GM21825 (cell line): ENCODE measurements at regions not wholly inside any gene's neighbourhood (a gene's known extent, or its start where the extent isn't known, plus 50 kb on each side); places are given as distances from the start of the nearest gene placed in this dataset.
"Not testable (repeated sequence)": the region's sequence is repeated elsewhere in the genome, so short reads cannot be mapped to it uniquely, and the experiment has no call there.

Experiments
- ATAC-seq: cut with Tn5 transposase; IDR thresholded peaks from one replicate; pipeline ENCODE4 v1.9.1; 2021; ENCODE audit warnings: mild to moderate bottlenecking, moderate library complexity; ENCODE audit not compliant: unreplicated experiment

DNA sequence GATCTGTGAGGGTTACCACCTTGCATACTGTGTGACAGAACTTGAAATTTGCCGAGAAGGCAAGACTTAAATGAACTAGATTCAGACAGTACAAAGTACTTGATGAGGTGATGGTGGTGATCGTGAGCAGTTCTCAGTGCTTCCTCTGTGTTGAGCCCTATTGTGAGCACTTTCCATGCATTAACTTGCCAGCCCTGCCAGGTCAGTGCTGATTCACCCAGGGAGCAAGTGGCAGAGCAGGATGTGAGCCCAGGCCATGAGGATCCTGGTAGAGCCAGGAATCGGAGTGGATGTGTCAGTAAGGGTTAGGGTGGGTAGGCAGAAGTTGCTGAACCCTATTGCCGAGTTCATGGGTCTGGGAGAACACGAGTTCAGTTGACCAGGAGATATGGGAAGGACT, 4545.7 kb upstream of the TPTE start:
- not testable (repeated sequence) for ATAC-seq

DNA sequence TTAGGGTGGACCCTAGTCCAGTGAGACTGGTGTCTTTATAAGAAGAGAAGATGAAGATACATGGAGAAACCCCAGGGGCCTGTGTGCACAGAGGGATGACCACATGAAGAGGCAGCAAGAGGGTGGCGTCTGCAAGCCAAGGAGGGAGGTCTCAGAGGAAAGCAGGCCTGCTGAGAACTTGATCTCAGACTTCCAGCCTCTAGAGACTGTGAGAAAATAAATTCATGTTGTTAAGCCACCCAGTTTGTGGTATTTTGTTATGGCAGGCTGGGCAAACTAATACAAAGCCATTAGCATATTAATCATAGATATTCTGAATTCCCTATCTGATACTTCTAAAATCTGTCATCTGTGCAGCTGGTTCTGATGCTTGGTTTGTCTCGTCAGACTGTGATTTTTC, 4523.8 kb upstream of the TPTE start:
- ATAC-seq: not testable (repeated sequence)

DNA sequence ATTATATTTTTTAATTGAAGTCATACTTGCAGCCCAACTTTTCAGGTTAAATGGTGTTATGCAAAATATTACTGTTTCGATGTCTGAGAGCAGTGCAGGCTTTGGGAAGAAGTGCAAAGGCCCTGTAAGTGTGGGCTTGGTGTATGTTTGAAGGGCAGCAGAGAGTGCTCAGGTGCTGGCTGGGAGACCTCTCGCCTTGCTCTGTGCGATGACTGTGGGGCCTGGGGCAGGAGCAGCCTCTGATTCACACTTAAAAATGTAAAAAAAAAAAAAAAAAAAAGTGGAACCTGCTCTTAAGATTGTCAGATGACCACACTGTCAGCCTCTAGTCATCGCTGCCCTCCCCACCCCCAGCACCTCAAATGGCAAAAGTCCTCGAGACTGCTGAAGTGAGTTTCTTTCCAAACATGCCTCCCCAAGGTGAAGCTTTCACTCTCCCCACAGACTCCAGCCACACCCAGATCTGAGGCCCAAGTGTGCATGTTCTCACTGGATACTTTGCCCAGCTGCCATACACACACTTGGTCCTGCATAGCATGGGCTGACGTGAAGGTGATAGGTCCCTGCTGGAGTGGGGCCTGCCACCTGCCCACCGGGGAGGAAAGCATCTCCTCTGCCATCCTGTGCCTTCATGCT, 4505.8 kb upstream of the TPTE start:
- not testable (repeated sequence) for ATAC-seq

DNA sequence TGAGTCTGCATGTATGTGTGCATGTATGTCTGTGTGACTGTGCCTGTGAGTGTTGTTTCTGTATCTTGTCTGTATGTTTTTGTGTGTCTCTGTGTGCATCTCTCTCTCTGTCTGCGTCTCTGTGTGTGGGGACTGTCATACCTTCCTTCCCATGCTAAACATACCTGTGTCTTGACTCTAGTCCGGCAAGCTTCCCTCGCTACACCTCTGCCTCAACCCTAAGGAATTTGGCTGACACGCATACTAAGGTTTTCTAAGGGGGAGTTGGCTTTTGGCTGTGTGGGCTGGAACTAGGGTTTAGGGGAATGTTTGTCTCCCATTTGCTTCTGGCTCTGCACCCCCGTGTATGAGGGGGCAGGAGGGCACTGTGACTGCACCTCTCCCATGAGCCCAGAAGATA, 4500.9 kb upstream of the TPTE start:
- not testable (repeated sequence) for ATAC-seq

DNA sequence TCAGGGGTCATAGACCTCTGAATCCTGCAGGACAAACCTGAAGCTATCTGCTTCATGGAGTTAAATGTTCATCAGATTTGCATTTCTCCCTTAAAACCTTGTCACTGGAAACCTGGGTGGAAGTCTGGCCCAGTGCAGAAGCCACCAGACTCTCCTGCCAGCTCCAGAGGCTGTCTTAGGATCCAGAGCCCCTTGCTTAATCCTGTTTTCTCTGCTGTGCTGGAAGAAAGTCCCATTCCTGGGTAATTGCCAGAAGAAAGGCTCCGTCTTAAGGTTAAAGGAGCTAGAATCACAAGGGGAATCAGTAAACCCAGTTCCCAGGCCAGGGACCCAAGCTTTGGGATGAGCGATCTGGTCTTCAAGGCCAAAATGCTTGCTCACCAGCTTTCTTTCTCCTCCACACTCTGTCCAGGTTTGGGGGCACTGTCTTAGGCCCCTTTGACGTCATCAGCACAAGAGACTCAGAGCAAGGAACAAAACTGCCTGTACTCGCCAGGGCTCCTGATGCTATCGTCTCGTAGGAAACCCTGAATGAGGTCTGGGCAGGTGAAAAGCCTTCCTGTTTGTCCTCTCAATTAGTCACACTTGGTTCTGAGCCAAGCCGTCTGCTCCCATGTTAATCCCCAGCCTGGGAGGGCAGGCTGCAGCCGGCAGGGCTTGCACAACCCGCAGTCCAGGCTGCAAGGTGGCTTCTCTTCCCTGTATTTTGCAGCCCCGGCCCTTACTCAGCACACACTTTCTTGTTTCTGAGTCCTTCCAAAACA, 4500.2 kb upstream of the TPTE start:
- not testable (repeated sequence) for ATAC-seq

DNA sequence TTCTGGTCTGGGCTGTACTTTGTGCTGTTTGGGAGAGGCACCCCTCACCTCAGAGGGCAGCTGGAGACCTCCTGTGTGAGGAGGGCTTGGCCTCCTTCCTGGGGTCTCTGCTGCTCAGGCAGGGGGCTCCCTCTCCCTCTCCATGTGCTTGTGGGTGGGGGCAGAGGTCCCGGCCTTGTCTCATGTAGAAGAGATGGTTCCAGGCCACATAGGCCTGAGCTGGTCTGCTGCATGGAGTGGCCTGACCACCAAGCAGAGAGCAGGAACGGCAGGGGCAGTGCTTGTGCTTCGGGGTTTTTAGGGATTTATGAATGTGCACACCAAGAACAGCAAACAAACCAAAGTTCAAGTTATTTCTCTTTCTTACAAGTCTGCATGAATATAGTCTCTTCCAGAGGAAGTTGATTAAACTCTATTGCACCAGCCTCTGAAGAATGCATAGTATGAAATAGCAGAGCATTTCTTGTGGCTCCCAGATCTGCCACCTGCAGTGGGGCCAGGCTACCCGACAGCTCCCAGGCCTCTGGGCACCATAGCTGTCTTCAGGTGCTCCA, 4499.6 kb upstream of the TPTE start:
- not testable (repeated sequence) for ATAC-seq

DNA sequence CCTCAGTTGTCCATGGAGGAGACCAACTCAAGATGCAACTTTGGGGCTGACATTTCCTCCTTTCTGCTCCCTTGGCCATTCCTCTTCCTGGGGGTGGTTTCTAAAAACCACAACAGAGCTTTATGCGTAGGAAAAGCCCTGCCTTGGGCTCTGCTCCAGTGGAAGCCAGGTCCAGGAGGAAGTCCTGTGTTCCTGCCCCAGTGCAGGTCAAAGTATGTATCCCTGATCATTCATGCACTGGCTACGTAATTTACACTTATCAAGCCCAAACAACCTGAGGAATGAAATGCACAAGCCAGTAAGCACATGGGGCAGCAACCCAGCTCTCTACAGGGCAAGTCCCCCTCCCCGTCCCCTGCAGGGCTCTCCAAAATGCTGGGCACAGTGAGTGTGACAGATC, 4498.1 kb upstream of the TPTE start:
- not testable (repeated sequence) for ATAC-seq

DNA sequence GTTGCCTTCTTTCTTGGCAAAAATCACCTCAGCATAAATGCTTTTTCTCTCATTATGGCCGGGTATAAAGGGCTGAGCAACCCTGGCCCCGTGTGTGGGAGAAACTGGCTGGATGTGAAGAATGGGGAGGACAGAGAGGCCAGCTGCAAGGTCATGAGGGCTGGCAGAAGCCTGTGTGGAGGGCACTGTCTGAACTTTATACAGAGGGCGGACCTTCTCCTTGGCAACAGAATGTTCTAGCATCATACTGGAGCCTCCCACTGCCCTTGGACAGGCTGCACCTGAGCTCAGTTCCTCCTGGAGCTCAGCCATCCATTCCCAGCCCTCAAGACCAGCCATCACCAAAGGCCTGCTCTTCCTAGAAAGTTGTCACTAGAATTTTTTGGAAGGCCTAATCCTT, 4496.2 kb upstream of the TPTE start:
- not testable (repeated sequence) for ATAC-seq

DNA sequence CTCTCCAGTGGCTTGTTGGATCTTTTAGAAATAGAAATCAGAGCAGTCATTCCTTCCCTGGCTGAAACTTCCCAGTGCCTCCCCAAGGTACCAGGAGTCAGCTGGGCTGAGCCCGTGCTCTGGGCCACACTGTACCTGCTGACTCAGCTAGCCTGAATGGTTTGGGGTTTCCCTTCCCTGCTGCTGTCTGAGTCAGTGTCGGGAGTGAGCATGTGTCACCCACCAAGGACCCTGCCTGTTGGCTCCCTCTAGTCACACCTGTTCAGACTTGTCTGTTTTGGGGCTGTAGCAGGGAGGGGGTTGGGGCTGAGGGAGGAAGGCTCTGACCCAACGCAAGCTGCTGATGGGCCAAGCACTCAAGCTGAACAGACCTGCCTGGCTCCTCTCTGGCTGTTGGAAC, 4493.9 kb upstream of the TPTE start:
- peak; percentile 65 for ATAC-seq

DNA sequence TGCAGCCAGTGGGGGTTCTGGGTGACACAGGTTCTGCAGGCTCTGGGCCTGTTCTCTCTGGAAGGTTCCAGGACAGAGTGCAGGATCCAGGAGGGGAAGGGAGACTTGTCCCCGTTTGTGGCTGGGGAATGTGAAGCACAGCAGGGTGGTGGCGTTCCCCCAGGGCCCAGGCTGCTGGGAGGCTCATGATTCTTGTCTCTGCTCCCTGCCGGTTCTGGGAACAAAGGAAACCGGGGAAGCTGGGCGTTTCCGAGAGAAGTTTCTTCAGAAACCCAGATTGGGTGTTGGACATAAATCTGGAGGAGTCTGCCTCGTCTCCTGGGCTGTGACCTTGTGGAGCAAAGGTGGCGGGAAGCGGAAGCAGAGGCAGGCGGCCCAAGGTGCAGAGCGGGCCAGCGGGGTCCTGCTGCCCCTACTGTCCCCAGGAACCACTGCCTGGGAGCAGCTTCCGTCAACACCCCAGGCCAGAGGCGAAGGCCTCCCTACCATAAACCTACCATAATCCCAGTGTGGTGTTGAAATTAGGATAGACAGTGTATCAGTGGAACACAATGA, 4487.2 kb upstream of the TPTE start:
- ATAC-seq: not testable (repeated sequence)

DNA sequence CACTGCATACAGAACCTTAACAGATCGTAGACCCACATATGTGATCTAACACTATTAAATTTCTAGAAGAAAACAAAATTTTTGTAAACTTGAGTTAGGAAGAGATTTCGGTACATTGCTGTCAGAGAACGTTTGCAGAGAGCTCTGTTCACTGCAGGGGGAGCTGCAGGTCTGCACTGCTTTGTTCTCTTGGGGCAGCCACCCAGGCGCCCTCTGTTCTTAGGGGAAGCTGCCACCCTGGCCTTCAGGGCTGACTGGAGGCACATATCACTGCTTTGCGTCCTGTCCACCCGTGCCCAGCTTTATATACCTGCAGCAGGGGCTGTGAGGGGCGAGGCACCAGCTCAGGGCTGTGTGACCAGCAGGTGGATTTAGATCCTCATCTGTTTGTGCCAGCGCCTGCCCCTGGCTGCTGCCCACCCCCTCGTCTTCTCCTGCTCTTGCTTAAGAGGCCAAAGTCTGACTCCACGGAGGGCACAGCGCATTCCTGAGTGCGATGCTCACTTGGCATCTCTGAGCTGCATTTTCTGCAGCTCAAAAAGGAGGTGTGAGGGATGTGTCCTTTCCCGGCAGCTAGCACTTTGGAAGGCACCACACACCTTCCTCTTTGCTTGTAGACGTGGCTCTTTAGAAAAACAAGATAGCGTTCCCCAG, 4486.4 kb upstream of the TPTE start:
- not testable (repeated sequence) for ATAC-seq

DNA sequence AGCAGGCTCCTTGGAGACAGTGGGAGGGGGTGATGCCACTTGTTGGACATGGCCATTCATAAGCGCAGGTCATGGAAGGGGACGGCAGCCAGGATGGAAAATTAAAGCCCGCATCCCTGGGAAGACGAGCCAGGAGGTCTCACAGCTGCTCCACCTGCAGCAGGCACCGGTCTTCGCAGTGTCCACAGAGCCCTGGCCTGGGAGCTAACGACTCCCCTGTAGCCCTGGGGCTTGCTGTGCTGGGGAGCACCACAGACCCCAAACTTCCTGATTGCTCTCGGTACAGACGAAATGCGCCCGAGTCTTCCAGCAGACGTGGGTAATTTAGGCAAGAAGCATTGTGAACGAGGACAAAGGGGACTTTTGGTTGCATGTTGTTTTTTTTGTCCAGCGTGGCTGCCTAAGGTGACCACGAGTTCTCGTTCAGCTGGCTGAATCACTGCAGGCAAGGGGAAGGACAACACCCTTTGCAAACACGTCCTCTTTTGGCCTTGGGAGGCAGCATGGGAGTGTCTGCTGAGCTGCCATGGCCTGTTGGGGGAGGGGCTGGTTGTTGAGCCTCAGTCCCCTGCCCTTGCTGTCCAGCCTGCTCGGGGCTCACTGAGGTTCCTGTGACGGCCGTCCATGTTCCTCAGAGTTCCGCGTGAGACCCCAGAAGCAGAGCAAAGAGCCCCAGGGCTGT, 4485.8 kb upstream of the TPTE start:
- not testable (repeated sequence) for ATAC-seq

DNA sequence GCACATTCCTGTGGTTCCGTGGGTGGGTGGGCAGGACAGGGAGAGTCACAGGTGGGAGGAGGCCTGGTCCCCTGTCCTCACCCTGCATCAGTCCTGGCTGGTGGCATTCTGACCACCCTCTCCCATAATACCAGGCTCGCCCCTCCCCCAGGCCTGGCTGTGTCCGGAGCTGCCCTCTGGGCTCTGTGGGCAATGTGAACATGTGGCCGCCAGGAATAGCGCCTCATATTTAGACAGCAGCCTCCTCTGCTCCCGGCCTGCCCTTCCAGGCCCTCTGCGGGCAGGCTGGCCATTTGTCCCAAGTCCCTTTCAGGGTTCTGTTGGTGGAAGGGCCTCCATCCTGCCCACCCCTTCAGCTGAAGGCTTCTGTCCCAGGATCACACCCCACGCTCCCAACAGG, 4482.2 kb upstream of the TPTE start:
- not testable (repeated sequence) for ATAC-seq

DNA sequence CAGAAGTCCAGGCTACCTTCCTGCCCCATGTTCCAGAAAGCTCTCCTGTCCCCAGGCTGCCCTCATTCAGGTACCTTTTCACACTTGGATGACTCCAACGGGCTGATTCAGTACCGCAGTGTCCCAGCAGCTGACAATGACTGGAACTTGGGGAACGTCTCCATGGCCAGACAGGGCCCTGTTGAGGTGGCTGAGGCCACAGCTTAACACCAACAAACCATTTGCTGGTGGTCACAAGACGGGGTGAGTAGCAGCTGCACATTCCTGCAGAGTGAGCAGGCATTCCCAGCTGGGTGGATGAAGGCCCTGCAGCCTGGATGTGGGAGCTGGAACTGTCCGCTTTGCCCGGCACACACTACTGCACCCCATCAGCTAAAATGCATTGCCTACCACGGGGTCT, 4481.3 kb upstream of the TPTE start:
- not testable (repeated sequence) for ATAC-seq

DNA sequence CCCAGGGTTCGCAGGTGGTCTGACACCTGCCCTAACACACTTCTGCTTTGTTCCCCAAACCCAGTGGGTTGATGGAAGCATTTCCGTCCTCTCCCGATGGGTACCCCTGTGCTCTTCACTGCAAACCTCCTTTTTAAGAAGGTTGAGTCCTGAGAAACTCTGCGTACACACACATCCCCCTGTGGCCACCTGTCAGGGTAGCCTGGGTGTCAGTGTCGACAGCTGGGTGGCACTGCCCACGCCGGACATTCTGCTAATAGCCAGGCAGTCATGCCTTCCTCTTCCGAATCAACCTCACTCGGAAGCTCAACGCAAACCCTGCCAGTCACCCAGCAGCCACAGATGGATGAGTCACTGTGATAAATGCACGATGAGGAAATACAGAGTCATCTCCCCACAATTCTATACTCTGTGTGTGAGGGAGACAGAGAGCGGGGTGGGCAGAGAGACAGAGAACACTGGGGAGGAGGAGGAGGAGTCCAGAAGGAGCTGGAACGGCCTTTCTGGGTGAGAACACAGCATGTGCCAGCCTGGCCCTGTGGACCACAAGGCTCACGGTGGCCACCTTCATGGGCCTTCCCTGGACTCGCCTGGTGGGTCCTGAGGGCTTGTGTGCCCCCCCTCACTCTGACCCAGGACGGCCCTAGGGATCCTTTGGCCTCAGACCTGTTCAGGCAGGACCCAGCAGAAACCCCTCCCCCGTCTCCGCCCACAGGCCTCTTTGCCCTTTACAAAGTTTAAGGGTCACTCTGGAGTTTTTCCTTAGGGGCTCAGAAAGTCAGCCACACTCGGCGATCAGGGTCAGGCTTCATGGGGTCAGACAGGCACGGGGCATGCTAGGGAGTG, 4477.7 kb upstream of the TPTE start:
- ATAC-seq: not testable (repeated sequence)

DNA sequence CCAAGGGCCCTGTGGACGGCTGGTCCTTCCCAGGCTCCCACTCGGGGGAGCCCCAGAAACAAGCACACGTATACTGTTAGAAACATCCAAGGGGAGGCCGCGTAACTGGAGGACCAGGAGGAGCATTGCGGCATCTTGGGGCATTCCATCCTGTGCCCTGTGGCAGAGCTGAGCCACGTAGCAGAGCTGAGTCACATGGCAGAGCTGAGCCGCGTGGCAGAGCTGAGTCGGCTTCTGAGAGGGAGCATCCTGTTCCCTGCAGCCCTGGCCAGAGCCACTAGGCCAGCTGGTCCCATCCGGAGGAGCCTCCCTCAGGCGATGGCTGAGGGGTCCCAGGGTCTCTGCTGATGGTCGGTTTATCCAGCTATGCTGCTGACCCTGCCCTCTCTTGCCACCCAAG, 4476.7 kb upstream of the TPTE start:
- not testable (repeated sequence) for ATAC-seq

DNA sequence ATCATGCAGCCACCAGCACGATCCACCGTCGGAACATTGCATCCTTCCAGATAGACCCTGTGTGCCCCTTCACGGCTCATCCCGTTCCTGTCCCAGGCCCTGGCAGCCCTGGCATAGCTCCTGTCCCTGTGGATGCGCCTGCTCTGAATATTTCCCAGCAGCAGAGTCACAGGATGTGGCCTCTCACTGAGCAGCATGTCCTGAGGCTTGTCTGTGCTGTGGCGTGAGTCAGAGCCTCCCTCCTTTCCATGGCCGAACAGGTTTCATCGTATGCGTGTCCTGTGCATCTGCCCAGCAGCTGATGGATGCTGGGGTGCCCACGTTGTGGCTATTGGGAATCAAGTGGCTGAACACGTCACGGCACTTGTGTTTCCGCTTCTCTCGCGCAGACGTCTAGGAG, 4471.5 kb upstream of the TPTE start:
- ATAC-seq: not testable (repeated sequence)

DNA sequence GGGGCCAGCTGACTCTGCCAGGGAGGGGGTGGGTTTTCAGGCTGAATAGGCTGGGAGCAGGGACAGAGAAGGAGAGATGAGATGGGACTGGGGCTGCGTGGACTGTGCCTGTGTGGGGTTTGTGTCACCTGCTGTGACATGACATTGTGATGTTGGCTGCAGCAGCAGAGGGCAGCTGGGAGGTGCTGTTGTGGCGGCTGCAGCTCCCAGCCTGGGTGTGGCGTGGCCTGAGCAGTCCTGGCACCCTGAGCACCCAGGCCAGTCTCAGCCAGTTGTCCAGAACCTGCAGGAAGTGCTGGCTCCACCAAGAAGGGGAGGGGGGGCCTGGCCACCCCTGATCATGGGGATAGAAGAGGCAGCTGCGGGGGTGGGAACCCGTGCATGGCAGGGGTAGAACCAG, 4469.3 kb upstream of the TPTE start:
- not testable (repeated sequence) for ATAC-seq

DNA sequence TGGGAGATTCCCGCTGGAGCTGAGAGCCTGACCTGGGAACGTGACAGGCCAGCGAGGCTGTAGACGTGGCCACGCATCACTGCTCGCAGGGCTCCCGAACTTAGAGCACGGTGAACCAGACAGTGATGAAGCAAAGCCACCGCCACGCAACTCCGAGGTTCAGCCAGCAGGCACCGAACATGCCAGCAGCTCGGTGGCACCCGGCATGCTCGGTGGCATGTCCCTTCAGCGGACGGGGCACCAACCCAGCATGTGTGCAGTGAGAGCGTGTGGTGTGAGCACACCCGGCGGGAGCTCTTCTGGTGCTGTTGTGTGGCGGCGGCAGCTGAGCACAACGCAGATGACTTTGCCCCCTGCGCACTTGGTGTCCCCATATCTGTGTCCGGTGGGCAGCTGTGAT, 4468.2 kb upstream of the TPTE start:
- not testable (repeated sequence) for ATAC-seq

DNA sequence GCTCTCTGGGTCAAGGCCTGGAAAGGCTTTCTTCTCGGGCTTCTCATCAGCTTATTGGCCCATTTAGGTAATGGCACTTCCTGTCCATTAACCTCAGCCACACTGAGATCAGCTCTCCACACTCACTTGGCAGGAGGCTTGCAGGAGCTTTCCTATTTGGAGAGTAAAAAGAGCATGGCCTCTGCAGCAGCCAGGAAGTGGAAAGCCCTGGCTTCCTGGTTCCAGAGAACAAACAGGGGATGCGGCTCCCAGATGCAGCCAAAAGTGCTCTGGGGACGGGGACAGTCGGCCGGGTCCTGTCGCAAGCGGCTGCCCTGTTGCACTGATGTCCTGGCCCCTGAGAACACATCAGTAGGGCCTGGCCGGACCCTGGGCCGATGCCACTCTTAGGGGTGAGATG, 4462.4 kb upstream of the TPTE start:
- not testable (repeated sequence) for ATAC-seq
